H9 (cell line): ENCODE measurements at regions not wholly inside any gene's neighbourhood (a gene's known extent, or its start where the extent isn't known, plus 50 kb on each side); places are given as distances from the start of the nearest gene placed in this dataset.

Source experiments
- DNase-seq: peaks from one replicate; pipeline ENCODE4 v3.0.0-alpha.2; 2017
- H2AFZ ChIP-seq: one replicate; pipeline ENCODE4 v1.6.1; 2013; ENCODE audit warnings: mild to moderate bottlenecking, low read length, control low read depth, moderate library complexity
- H2AK5ac ChIP-seq: 2 replicates; pipeline ENCODE4 v1.6.1; 2013; ENCODE audit warnings: low read length, control low read depth, mixed read lengths; ENCODE audit not compliant: insufficient read length
- H2BK120ac ChIP-seq: one replicate; pipeline ENCODE4 v1.6.1; 2013; ENCODE audit warnings: low read depth, mild to moderate bottlenecking, low read length, control low read depth, inconsistent platforms; ENCODE audit not compliant: poor library complexity, severe bottlenecking
- H2BK12ac ChIP-seq: 2 replicates; pipeline ENCODE4 v1.6.1; 2013; ENCODE audit warnings: low read length, control low read depth, mixed read lengths, low read depth; ENCODE audit not compliant: insufficient read length
- H2BK15ac ChIP-seq: 2 replicates; pipeline ENCODE4 v1.6.1; 2013; ENCODE audit warnings: low read depth, low read length, control low read depth
- H2BK20ac ChIP-seq: one replicate; pipeline ENCODE4 v1.6.1; 2013; ENCODE audit warnings: low read depth, mild to moderate bottlenecking, low read length, control low read depth, inconsistent platforms; ENCODE audit not compliant: poor library complexity, severe bottlenecking
- H2BK5ac ChIP-seq: 2 replicates; pipeline ENCODE4 v1.6.1; 2013; ENCODE audit warnings: low read length, control low read depth, mixed read lengths; ENCODE audit not compliant: insufficient read length
- H3K14ac ChIP-seq: 2 replicates; pipeline ENCODE4 v1.6.1; 2013; ENCODE audit warnings: low read length, control low read depth; ENCODE audit not compliant: insufficient read depth
- H3K18ac ChIP-seq: 2 replicates; pipeline ENCODE4 v1.6.1; 2013; ENCODE audit warnings: low read depth, mild to moderate bottlenecking, mixed read lengths, low read length, control low read depth; ENCODE audit not compliant: insufficient read length
- H3K23ac ChIP-seq: 2 replicates; pipeline ENCODE4 v1.6.1; 2013; ENCODE audit warnings: low read length, control low read depth, mixed read lengths, low read depth; ENCODE audit not compliant: insufficient read length
- H3K23me2 ChIP-seq: 2 replicates; pipeline ENCODE4 v1.6.1; 2013; ENCODE audit warnings: low read depth, mild to moderate bottlenecking, mixed read lengths, low read length, control low read depth; ENCODE audit not compliant: insufficient read length, poor library complexity, severe bottlenecking
- H3K27ac ChIP-seq: 2 replicates; pipeline ENCODE4 v1.5.1; 2013; ENCODE audit warnings: low read length, control low read depth, mixed read lengths, low read depth; ENCODE audit not compliant: insufficient read length
- H3K27me3 ChIP-seq: 2 replicates; pipeline ENCODE4 v1.6.1; 2013; ENCODE audit warnings: low read length, control low read depth, inconsistent platforms; ENCODE audit not compliant: insufficient read depth
- H3K4ac ChIP-seq: 2 replicates; pipeline ENCODE4 v1.6.1; 2013; ENCODE audit warnings: low read depth, mild to moderate bottlenecking, control low read depth, inconsistent platforms, low read length, moderate library complexity
- H3K4me1 ChIP-seq: 2 replicates; pipeline ENCODE4 v1.6.1; 2013; ENCODE audit warnings: low read length, control low read depth, inconsistent platforms; ENCODE audit not compliant: insufficient read depth
- H3K4me2 ChIP-seq: 2 replicates; pipeline ENCODE4 v1.6.1; 2013; ENCODE audit warnings: low read length, control low read depth, mixed read lengths; ENCODE audit not compliant: insufficient read length, insufficient read depth
- H3K56ac ChIP-seq: 2 replicates; pipeline ENCODE4 v1.6.1; 2013; ENCODE audit warnings: low read depth, mild to moderate bottlenecking, mixed read lengths, low read length, control low read depth; ENCODE audit not compliant: insufficient read length
- H3K79me1 ChIP-seq: 2 replicates; pipeline ENCODE4 v1.6.1; 2013; ENCODE audit warnings: low read depth, mild to moderate bottlenecking, moderate library complexity, low read length, control low read depth, inconsistent platforms; ENCODE audit not compliant: insufficient read depth, poor library complexity, severe bottlenecking
- H3K79me2 ChIP-seq: 2 replicates; pipeline ENCODE4 v1.6.1; 2013; ENCODE audit warnings: low read length, control low read depth, inconsistent platforms; ENCODE audit not compliant: insufficient read depth
- H3K9ac ChIP-seq: 2 replicates; pipeline ENCODE4 v1.6.1; 2013; ENCODE audit warnings: low read length, control low read depth, mixed read lengths; ENCODE audit not compliant: insufficient read length; ENCODE audit errors: extremely low read depth
- H3K9me3 ChIP-seq: one replicate; pipeline ENCODE4 v1.6.1; 2013; ENCODE audit warnings: low read depth, low read length, inconsistent platforms; ENCODE audit not compliant: control insufficient read depth
- H3T11ph ChIP-seq: one replicate; pipeline ENCODE4 v1.6.1; 2013; ENCODE audit warnings: mild to moderate bottlenecking, low read length, control low read depth, inconsistent platforms
- H4K20me1 ChIP-seq: one replicate; pipeline ENCODE4 v1.6.1; 2013; ENCODE audit not compliant: control insufficient read depth, insufficient read length, insufficient read depth
- H4K5ac ChIP-seq: 2 replicates; pipeline ENCODE4 v1.6.1; 2013; ENCODE audit warnings: low read depth, mild to moderate bottlenecking, mixed read lengths, low read length, control low read depth; ENCODE audit not compliant: insufficient read length
- H4K8ac ChIP-seq: replicated peaks from 2 replicates; pipeline ENCODE4 v1.6.1; 2013; ENCODE audit warnings: low read length, control low read depth, mixed read lengths, low read depth; ENCODE audit not compliant: insufficient read length
- H4K91ac ChIP-seq: 2 replicates; pipeline ENCODE4 v1.6.1; 2013; ENCODE audit warnings: low read depth, mild to moderate bottlenecking, moderate library complexity, mixed read lengths, low read length, control low read depth; ENCODE audit not compliant: insufficient read length
- H3K27ac Mint-ChIP-seq, 3 experiments: 2 replicates in 2 of 3; 3 replicates in 1 of 3; pipeline ENCODE4 v1.8.0; 2020 to 2021; ENCODE audit warnings: mixed read lengths in 3 of 3, mild to moderate bottlenecking in 1 of 3, moderate library complexity in 1 of 3
- H3K27me3 Mint-ChIP-seq: 2 replicates; pipeline ENCODE4 v1.8.0; 2021; ENCODE audit warnings: low read depth, mild to moderate bottlenecking, moderate library complexity, mixed read lengths
- H3K36me3 Mint-ChIP-seq, 3 experiments: 2 replicates in 2 of 3; 3 replicates in 1 of 3; pipeline ENCODE4 v1.8.0; 2020 to 2021; ENCODE audit warnings: low read depth in 3 of 3, mixed read lengths in 3 of 3; ENCODE audit not compliant: insufficient read depth in 1 of 3
- H3K4me1 Mint-ChIP-seq, 2 experiments: 2 replicates each; pipeline ENCODE4 v1.8.0; 2020; ENCODE audit warnings: mixed read lengths in 2 of 2
- H3K4me3 Mint-ChIP-seq, 2 experiments: 2 replicates in 1 of 2; 3 replicates in 1 of 2; pipeline ENCODE4 v1.8.0; 2020 to 2021; ENCODE audit warnings: mild to moderate bottlenecking in 2 of 2, mixed read lengths in 2 of 2, moderate library complexity in 1 of 2
- H3K9me3 Mint-ChIP-seq, 2 experiments: 2 replicates in 1 of 2; 3 replicates in 1 of 2; pipeline ENCODE4 v1.8.0; 2020; ENCODE audit warnings: mild to moderate bottlenecking in 2 of 2, mixed read lengths in 2 of 2, moderate library complexity in 1 of 2
- WGBS: extraction: QIAGEN DNeasy Blood & Tissue Kit; methylation state at CpG from one replicate; pipeline ENCODE4 v1.1.7; 2013; ENCODE audit warnings: missing lambda C conversion rate, low lambda C conversion rate, mixed read lengths; ENCODE audit not compliant: insufficient read length; ENCODE audit errors: extremely low coverage; 5-methylcytosine and 5-hydroxymethylcytosine counted together
- TF ChIP-seq, protein P1 (sequence below): fragments of 200-600 bp; sonication (generic); conservative IDR thresholded peaks from 3 replicates; pipeline ENCODE4 v1.8.0; 2021; ENCODE audit warnings: antibody characterized with exemption, mild to moderate bottlenecking

DNA sequence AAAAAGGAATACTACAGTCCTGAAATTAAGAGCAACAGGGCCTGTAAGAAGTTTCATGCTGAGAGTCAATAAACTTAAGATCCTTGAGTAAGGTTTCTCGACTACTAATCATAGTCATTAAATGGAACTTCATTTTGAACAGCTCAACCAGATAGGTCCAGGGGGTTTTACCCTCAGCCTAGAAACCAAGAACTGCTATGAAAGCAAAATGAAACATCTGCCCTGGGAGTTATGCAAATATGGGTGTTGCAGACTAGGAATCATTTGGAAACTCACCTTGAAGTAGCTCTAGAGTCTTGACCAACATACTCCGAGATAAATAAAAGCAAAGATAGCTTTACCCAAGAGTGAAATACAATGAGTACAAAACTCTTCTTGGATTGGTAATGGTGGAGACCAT lies 128.0 kb downstream of the HGF start:
- H3K27me3 Mint-ChIP-seq: no peaks in the 10 kb centered on the region; the same call in 1 of the 2 replicates
- Histone ChIP-seq H3K4me2 (no peak overlapping the region), H3K79me2 (no peaks in the 10 kb centered on the region), H3K4me1 (no peaks in the 10 kb centered on the region), H3K79me1 (no peaks in the 10 kb centered on the region), H3K23ac (no peak overlapping the region), H3K9ac (no peak overlapping the region), H3K27ac (no peak overlapping the region), H3K27me3 (no peaks in the 10 kb centered on the region), H3K4ac (no peak overlapping the region), H2AK5ac (no peak overlapping the region), H2BK15ac (no peak overlapping the region), H2AFZ (no peak overlapping the region), H3K14ac (no peak overlapping the region), H3K9me3 (no peaks in the 10 kb centered on the region), H2BK5ac (no peak overlapping the region), H4K5ac (no peak overlapping the region), H2BK20ac (no peak overlapping the region), H3K18ac (no peak overlapping the region), H4K8ac (no peak overlapping the region), H4K91ac (no peak overlapping the region), H3T11ph (no peak overlapping the region), H2BK12ac (no peak overlapping the region), H3K23me2 (no peaks in the 10 kb centered on the region), H4K20me1 (no peaks in the 10 kb centered on the region), H3K56ac (no peak overlapping the region), H2BK120ac (no peak overlapping the region)
- peaks cover 4 to 5% of the 10 kb centered on the region in 2 experiments; a peak in 2 of 5 replicates for H3K9me3 Mint-ChIP-seq
- H3K4me3 Mint-ChIP-seq: no peak overlapping the region
- no CpG with 5 or more reads among the region's 2 CpGs for WGBS
- TF ChIP-seq, protein P1, sequence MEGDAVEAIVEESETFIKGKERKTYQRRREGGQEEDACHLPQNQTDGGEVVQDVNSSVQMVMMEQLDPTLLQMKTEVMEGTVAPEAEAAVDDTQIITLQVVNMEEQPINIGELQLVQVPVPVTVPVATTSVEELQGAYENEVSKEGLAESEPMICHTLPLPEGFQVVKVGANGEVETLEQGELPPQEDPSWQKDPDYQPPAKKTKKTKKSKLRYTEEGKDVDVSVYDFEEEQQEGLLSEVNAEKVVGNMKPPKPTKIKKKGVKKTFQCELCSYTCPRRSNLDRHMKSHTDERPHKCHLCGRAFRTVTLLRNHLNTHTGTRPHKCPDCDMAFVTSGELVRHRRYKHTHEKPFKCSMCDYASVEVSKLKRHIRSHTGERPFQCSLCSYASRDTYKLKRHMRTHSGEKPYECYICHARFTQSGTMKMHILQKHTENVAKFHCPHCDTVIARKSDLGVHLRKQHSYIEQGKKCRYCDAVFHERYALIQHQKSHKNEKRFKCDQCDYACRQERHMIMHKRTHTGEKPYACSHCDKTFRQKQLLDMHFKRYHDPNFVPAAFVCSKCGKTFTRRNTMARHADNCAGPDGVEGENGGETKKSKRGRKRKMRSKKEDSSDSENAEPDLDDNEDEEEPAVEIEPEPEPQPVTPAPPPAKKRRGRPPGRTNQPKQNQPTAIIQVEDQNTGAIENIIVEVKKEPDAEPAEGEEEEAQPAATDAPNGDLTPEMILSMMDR: no peak
- no peaks in the 10 kb centered on the region; a peak in 1 of 7 replicates for H3K36me3 Mint-ChIP-seq
- no peak for DNase-seq
- no peak overlapping the region for H3K27ac Mint-ChIP-seq
- no peaks in the 10 kb centered on the region for H3K4me1 Mint-ChIP-seq
